ENCODE measurements at regions not wholly inside any gene's neighbourhood (a gene's known extent, or its start where the extent isn't known, plus 50 kb on each side); places are given as distances from the start of the nearest gene placed in this dataset.

- no peak for DNase-seq (ENCODE audit: low read depth in 3 of 3, low spot score in 1 of 3)
These were observed 53.9 kb upstream of the STXBP6 start for GRCh38 chr14:25103820-25104219.

GRCh38 chr14:25103271-25103670 lies 53.3 kb upstream of the STXBP6 start:
- no peak for DNase-seq (ENCODE audit: low read depth in 3 of 3, low spot score in 1 of 3)

GRCh38 chr14:25102788-25103187 lies 52.8 kb upstream of the STXBP6 start:
- DNase-seq (ENCODE audit: low read depth in 3 of 3, low spot score in 1 of 3): no peak

GRCh38 chr14:25101276-25101675 lies 51.3 kb upstream of the STXBP6 start:
- no peak for DNase-seq (ENCODE audit: low read depth in 3 of 3, low spot score in 1 of 3)

All from stimulated activated CD4-positive, alpha-beta T cell treated with anti-CD3 and anti-CD28 coated beads, TNF-alpha, amount 100 ng/mL, for 1 hour (primary cell).